ENCODE measurements at regions not wholly inside any gene's neighbourhood (a gene's known extent, or its start where the extent isn't known, plus 50 kb on each side); places are given as distances from the start of the nearest gene placed in this dataset.

DNA sequence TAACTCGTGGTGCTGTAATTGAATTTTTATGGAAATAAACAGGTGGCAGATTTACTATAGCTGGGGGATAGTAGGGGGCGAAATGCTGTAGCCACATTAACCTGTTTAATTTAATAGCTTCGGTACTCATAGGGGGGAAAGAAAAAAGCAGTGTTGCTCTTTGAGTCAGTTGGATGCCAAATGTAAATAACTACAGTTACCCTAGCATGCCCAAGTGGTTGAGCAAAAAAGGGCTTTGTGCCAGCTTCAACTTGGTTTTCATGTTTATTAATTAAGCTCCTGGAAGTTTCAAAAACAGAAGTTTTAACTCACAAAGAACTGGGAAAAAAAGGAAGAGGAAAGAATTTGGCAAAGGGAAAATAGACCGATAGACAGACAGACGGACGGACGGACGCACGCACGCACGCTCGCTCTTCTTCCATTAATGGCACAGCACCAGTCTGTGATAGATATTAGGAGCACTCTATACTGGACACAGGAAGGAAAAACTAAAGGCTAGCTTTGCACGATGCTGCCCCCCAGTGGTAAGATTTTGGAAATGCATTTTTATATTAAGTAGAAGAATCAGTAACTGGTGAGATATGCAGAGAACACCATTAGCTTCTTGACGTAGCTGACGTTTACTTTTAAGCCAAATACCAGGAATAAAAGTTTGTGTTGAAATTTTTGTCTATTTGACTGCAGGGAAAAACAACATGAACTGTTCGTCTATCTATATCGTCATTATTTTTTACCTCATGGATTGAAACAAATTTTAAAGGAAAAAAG lies 151.8 kb downstream of the SLC7A11 start (continued):
- 0 out of 2 replicates have a peak, but pooled peaks have one; percentile 12 for TF ChIP-seq NFIC (IDR thresholded peaks at IDR 0.05; ENCODE audit: borderline replicate concordance)
- TF ChIP-seq RCOR1 (IDR thresholded peaks at IDR 0.05; ENCODE audit: low read length) = no peak
- 0 out of 4 replicates have a peak, but pooled peaks of 1 of the 2 experiments have one; percentile 22 for TF ChIP-seq EP300 (IDR thresholded peaks at IDR 0.05; ENCODE audit: borderline replicate concordance in 1 of 2, low read depth in 1 of 2, low read length in 1 of 2)
- TF ChIP-seq RAD21 (IDR thresholded peaks at IDR 0.05; ENCODE audit: low read length) = peak; percentile 89
- no peak for TF ChIP-seq POLR2AphosphoS5 (IDR thresholded peaks at IDR 0.05; ENCODE audit: low read depth, low read length)
- TF ChIP-seq TEAD4 (IDR thresholded peaks at IDR 0.05; ENCODE audit: borderline replicate concordance, insufficient read depth) = no peak
- TF ChIP-seq MXI1 (IDR thresholded peaks at IDR 0.05; ENCODE audit: low read depth, low read length) = 0 out of 2 replicates have a peak, but pooled peaks have one; percentile 29
- TF ChIP-seq JUND (IDR thresholded peaks at IDR 0.05) = no peak
- TF ChIP-seq SIN3A (IDR thresholded peaks at IDR 0.05; ENCODE audit: borderline replicate concordance, low read depth, low read length) = no peak
- no peak for TF ChIP-seq GATA2 (CRISPR knock-in tag; IDR thresholded peaks at IDR 0.05)
- TF ChIP-seq, protein P1, sequence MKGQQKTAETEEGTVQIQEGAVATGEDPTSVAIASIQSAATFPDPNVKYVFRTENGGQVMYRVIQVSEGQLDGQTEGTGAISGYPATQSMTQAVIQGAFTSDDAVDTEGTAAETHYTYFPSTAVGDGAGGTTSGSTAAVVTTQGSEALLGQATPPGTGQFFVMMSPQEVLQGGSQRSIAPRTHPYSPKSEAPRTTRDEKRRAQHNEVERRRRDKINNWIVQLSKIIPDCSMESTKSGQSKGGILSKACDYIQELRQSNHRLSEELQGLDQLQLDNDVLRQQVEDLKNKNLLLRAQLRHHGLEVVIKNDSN (IDR thresholded peaks at IDR 0.05; ENCODE audit: borderline replicate concordance, low read depth) = no peak

DNA sequence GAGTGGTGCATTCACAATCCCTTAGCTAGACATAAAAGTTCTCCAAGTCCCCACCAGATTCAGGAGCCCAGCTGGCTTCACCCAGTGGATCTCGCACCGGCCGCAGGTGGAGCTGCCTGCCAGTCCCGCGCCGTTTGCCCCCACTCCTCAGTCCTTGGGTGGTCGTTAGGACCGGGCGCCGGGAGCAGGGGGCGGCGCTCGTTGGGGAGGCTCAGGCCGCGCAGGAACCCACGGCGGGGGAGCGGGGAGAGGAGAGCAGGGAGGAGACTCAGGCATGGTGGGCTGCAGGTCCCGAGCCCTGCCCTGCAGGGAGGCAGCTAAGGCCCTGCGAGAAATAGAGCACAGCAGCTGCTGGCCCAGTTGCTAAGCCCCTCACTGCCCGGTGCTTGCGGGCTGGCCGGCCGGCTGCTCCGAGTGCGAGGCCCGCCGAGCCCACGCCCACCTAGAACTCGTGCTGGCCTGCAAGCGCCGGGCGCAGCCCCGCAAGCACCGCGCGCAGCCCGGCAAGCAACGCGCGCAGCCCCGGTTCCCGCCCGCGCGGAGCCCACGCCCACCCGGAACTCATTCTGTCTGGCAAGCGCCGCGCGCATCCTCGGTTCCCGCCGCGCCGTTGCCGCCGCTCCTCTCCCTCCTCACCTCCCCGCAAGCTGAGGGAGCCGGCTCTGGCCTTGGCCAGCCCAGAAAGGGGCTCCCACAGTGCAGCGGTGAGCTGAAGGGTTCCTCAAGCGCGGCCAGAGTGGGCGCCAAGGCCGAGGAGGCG lies 153.5 kb downstream of the SLC7A11 start:
- WGBS (ENCODE audit: low lambda C conversion rate) = 95% methylated on average over 42 of the region's 67 CpGs
- Histone ChIP-seq H2AFZ (ENCODE audit: low read depth) (no peak overlapping the region), H3K9me2 (no peaks in the 10 kb centered on the region), H4K20me1 (ENCODE audit: insufficient read depth) (no peaks in the 10 kb centered on the region), H3K9me3 (no peaks in the 10 kb centered on the region), H3F3A (replicated peaks; ENCODE audit: insufficient read depth) (peaks cover 3% of the 10 kb centered on the region), H3K27ac (ENCODE audit: low read depth in 2 of 2, low read length in 1 of 2) (no peak overlapping the region), H3K79me2 (ENCODE audit: insufficient read depth) (no peaks in the 10 kb centered on the region), H3K4me1 (ENCODE audit: control insufficient read depth in 1 of 2, insufficient read depth in 2 of 2, low read depth in 1 of 2, low read length in 1 of 2) (no peaks in the 10 kb centered on the region; a peak in 2 of 4 replicates), H3K4me3 (ENCODE audit: low read depth in 2 of 2, low read length in 1 of 2) (no peak overlapping the region), H3K36me3 (replicated peaks in 1 of 2; ENCODE audit: control insufficient read depth in 1 of 2, insufficient read depth in 2 of 2, low read length in 1 of 2) (no peaks in the 10 kb centered on the region), H3K27me3 (ENCODE audit: insufficient read depth) (no peaks in the 10 kb centered on the region), H3K4me2 (no peak overlapping the region), H3K9ac (no peak overlapping the region)
- ChIA-PET CTCF (interaction anchor here (1.0 to 2.9 kb wide), 5 partner anchors 8 to 964 kb away, joined by 3 to 17 read pairs (median 5); no protein-coding TSS in a partner anchor), POLR2A (no interaction called here)
- TF ChIP-seq EP300 (IDR thresholded peaks at IDR 0.05; ENCODE audit: borderline replicate concordance in 1 of 2, low read depth in 1 of 2, low read length in 1 of 2) = no peak
- TF ChIP-seq EZH2phosphoT487 (IDR thresholded peaks at IDR 0.05; ENCODE audit: borderline replicate concordance, low read depth) = no peak
- no peak for TF ChIP-seq NFIC (IDR thresholded peaks at IDR 0.05; ENCODE audit: borderline replicate concordance)
- TF ChIP-seq, protein P2, sequence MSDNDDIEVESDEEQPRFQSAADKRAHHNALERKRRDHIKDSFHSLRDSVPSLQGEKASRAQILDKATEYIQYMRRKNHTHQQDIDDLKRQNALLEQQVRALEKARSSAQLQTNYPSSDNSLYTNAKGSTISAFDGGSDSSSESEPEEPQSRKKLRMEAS (IDR thresholded peaks at IDR 0.05; ENCODE audit: low read depth) = no peak
- TF ChIP-seq TEAD4 (IDR thresholded peaks at IDR 0.05; ENCODE audit: borderline replicate concordance, insufficient read depth) = no peak
- TF ChIP-seq YY1 (IDR thresholded peaks at IDR 0.05; ENCODE audit: low read depth) = no peak
- no peak for TF ChIP-seq RXRA (IDR thresholded peaks at IDR 0.05; ENCODE audit: borderline replicate concordance, low read depth)
- TF ChIP-seq, protein P3, sequence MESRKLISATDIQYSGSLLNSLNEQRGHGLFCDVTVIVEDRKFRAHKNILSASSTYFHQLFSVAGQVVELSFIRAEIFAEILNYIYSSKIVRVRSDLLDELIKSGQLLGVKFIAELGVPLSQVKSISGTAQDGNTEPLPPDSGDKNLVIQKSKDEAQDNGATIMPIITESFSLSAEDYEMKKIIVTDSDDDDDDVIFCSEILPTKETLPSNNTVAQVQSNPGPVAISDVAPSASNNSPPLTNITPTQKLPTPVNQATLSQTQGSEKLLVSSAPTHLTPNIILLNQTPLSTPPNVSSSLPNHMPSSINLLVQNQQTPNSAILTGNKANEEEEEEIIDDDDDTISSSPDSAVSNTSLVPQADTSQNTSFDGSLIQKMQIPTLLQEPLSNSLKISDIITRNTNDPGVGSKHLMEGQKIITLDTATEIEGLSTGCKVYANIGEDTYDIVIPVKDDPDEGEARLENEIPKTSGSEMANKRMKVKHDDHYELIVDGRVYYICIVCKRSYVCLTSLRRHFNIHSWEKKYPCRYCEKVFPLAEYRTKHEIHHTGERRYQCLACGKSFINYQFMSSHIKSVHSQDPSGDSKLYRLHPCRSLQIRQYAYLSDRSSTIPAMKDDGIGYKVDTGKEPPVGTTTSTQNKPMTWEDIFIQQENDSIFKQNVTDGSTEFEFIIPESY (IDR thresholded peaks at IDR 0.05; ENCODE audit: borderline replicate concordance, low read depth) = no peak
- TF ChIP-seq, protein P4, sequence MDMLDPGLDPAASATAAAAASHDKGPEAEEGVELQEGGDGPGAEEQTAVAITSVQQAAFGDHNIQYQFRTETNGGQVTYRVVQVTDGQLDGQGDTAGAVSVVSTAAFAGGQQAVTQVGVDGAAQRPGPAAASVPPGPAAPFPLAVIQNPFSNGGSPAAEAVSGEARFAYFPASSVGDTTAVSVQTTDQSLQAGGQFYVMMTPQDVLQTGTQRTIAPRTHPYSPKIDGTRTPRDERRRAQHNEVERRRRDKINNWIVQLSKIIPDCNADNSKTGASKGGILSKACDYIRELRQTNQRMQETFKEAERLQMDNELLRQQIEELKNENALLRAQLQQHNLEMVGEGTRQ (IDR thresholded peaks at IDR 0.05; ENCODE audit: borderline replicate concordance, low read depth, low read length) = no peak
- TF ChIP-seq SIN3A (IDR thresholded peaks at IDR 0.05; ENCODE audit: borderline replicate concordance, low read depth, low read length) = no peak
- TF ChIP-seq TCF12 (IDR thresholded peaks at IDR 0.05) = no peak
- TF ChIP-seq GABPA (IDR thresholded peaks at IDR 0.05; ENCODE audit: low read depth) = no peak
- TF ChIP-seq CHD2 (IDR thresholded peaks at IDR 0.05; ENCODE audit: low read length, partially characterized antibody) = no peak
- TF ChIP-seq, protein P5, sequence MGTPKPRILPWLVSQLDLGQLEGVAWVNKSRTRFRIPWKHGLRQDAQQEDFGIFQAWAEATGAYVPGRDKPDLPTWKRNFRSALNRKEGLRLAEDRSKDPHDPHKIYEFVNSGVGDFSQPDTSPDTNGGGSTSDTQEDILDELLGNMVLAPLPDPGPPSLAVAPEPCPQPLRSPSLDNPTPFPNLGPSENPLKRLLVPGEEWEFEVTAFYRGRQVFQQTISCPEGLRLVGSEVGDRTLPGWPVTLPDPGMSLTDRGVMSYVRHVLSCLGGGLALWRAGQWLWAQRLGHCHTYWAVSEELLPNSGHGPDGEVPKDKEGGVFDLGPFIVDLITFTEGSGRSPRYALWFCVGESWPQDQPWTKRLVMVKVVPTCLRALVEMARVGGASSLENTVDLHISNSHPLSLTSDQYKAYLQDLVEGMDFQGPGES (IDR thresholded peaks at IDR 0.05; ENCODE audit: low read depth, low read length) = no peak
- no peak for TF ChIP-seq POLR2AphosphoS5 (IDR thresholded peaks at IDR 0.05; ENCODE audit: low read depth, low read length)
- no peak for TF ChIP-seq RCOR1 (IDR thresholded peaks at IDR 0.05; ENCODE audit: low read length)
- TF ChIP-seq FOSL2 (IDR thresholded peaks at IDR 0.05; ENCODE audit: borderline replicate concordance, low read depth) = no peak
- DNase-seq = no peak
